ENCODE measurements at regions not wholly inside any gene's neighbourhood (a gene's known extent, or its start where the extent isn't known, plus 50 kb on each side); places are given as distances from the start of the nearest gene placed in this dataset.

- Histone ChIP-seq H3K9me3 (no peaks in the 10 kb centered on the region), H3K27me3 (replicated peaks in 1 of 7) (no peaks in the 10 kb centered on the region), H3K36me3 (no peaks in the 10 kb centered on the region), H3K27ac (no peak overlapping the region), H3K4me1 (no peaks in the 10 kb centered on the region), H3K4me3 (no peak overlapping the region)
- no peak for DNase-seq
- intact Hi-C loops (cut with DNase I; ENCODE audit: low total_unique reads): no loop called here
- 75 to 84% (median 81%) methylated on average over 2 of the region's 2 CpGs for WGBS, 5 donors
- TF ChIP-seq POLR2A (IDR thresholded peaks at IDR 0.05) (no peak), CTCF (IDR thresholded peaks at IDR 0.05 in 8 of 11, conservative IDR thresholded peaks at IDR 0.05 in 3 of 11) (no peak), POLR2AphosphoS5 (IDR thresholded peaks at IDR 0.05) (no peak)
Measured at GRCh38 chr12:73902260-73902659, 635.4 kb upstream of the ATXN7L3B start.

GRCh38 chr12:73906757-73907156 is 630.9 kb upstream of the ATXN7L3B start:
- intact Hi-C loops (cut with DNase I; ENCODE audit: low total_unique reads): no loop called here
- Histone ChIP-seq H3K27ac (no peak overlapping the region), H3K4me1 (no peaks in the 10 kb centered on the region), H3K36me3 (no peaks in the 10 kb centered on the region), H3K9me3 (peaks cover 0 to 8% (median 0%) of the 10 kb centered on the region in 8 donors), H3K4me3 (no peak overlapping the region), H3K27me3 (replicated peaks in 1 of 7) (no peaks in the 10 kb centered on the region)
- no peak for TF ChIP-seq POLR2AphosphoS5 (IDR thresholded peaks at IDR 0.05)
- TF ChIP-seq CTCF (IDR thresholded peaks at IDR 0.05 in 8 of 11, conservative IDR thresholded peaks at IDR 0.05 in 3 of 11): no peak
- TF ChIP-seq POLR2A (IDR thresholded peaks at IDR 0.05): no peak
- WGBS, 5 donors: 77 to 87% (median 79%) methylated on average over 4 of the region's 4 CpGs
- no peak for DNase-seq

- Histone ChIP-seq H3K27ac (no peak overlapping the region), H3K4me1 (no peaks in the 10 kb centered on the region), H3K27me3 (replicated peaks in 1 of 7) (no peaks in the 10 kb centered on the region), H3K9me3 (no peaks in the 10 kb centered on the region), H3K4me3 (no peak overlapping the region), H3K36me3 (no peaks in the 10 kb centered on the region)
- intact Hi-C loops (cut with DNase I; ENCODE audit: low total_unique reads): no loop called here
- 52 to 74% (median 56%) methylated on average over 1 of the region's 1 CpG for WGBS, 5 donors
- no peak for DNase-seq
- TF ChIP-seq CTCF (IDR thresholded peaks at IDR 0.05 in 8 of 11, conservative IDR thresholded peaks at IDR 0.05 in 3 of 11) (no peak), POLR2AphosphoS5 (IDR thresholded peaks at IDR 0.05) (no peak), POLR2A (IDR thresholded peaks at IDR 0.05) (no peak)
Measured at GRCh38 chr12:73935817-73936216, 601.8 kb upstream of the ATXN7L3B start.

- H3K27ac ChIP-seq: no peak overlapping the region
- no peak for DNase-seq
- no peaks in the 10 kb centered on the region for H3K4me1 ChIP-seq
- H3K9me3 ChIP-seq: no peaks in the 10 kb centered on the region
- intact Hi-C loops (cut with DNase I; ENCODE audit: low total_unique reads): no loop called here
- WGBS, 5 donors: 74 to 87% (median 80%) methylated on average over 8 of the region's 8 CpGs
- H3K4me3 ChIP-seq: no peak overlapping the region
- no peaks in the 10 kb centered on the region for H3K36me3 ChIP-seq
- no peaks in the 10 kb centered on the region for H3K27me3 ChIP-seq (replicated peaks in 1 of 7)
- no peak for TF ChIP-seq CTCF (IDR thresholded peaks at IDR 0.05 in 8 of 11, conservative IDR thresholded peaks at IDR 0.05 in 3 of 11)
- no peak for TF ChIP-seq POLR2A (IDR thresholded peaks at IDR 0.05)
- no peak for TF ChIP-seq POLR2AphosphoS5 (IDR thresholded peaks at IDR 0.05)
Measured at GRCh38 chr12:73947326-73948026, 590.2 kb upstream of the ATXN7L3B start.

Measured in spleen (tissue), 11 donors.